ENCODE measurements at regions not wholly inside any gene's neighbourhood (a gene's known extent, or its start where the extent isn't known, plus 50 kb on each side); places are given as distances from the start of the nearest gene placed in this dataset.
A peak's percentile ranks its signal among the peaks of the same experiment; 100 is the strongest.

GRCh38 chr5:68452286-68452685 is 236.7 kb downstream of the PIK3R1 start:
- DNase-seq (ENCODE audit: low spot score), result no peak

- no peak for DNase-seq (ENCODE audit: low spot score)
These were observed 238.6 kb downstream of the PIK3R1 start for GRCh38 chr5:68454172-68454571.

- DNase-seq (ENCODE audit: low spot score), result no peak
These were observed 239.2 kb downstream of the PIK3R1 start for GRCh38 chr5:68454766-68455165.

GRCh38 chr5:68455216-68455615 is 239.7 kb downstream of the PIK3R1 start:
- no peak for DNase-seq (ENCODE audit: low spot score)

GRCh38 chr5:68456756-68457217 is 241.2 kb downstream of the PIK3R1 start:
- peak; percentile 25 for DNase-seq (ENCODE audit: low spot score)

GRCh38 chr5:68457285-68457684 is 241.7 kb downstream of the PIK3R1 start:
- no peak for DNase-seq (ENCODE audit: low spot score)

- no peak for DNase-seq (ENCODE audit: low spot score)
These were observed 243.0 kb downstream of the PIK3R1 start for GRCh38 chr5:68458416-68459021.

- no peak for DNase-seq (ENCODE audit: low spot score)
These were observed 243.7 kb downstream of the PIK3R1 start for GRCh38 chr5:68459093-68459809.

GRCh38 chr5:68459810-68460139 is 244.2 kb downstream of the PIK3R1 start:
- DNase-seq (ENCODE audit: low spot score), result no peak

- peak; percentile 54 for DNase-seq (ENCODE audit: low spot score)
These were observed 244.7 kb downstream of the PIK3R1 start for GRCh38 chr5:68460147-68460798.

GRCh38 chr5:68463606-68464005 is 248.1 kb downstream of the PIK3R1 start:
- DNase-seq (ENCODE audit: low spot score), result no peak

- peak; percentile 13 for DNase-seq (ENCODE audit: low spot score)
These were observed 248.9 kb downstream of the PIK3R1 start for GRCh38 chr5:68464424-68464823.

GRCh38 chr5:68465133-68465532 is 249.6 kb downstream of the PIK3R1 start:
- no peak for DNase-seq (ENCODE audit: low spot score)

GRCh38 chr5:68465934-68466551 is 250.5 kb downstream of the PIK3R1 start:
- no peak for DNase-seq (ENCODE audit: low spot score)

- DNase-seq (ENCODE audit: low spot score), result no peak
These were observed 251.7 kb downstream of the PIK3R1 start for GRCh38 chr5:68467208-68467607.

GRCh38 chr5:68467794-68468193 is 252.2 kb downstream of the PIK3R1 start:
- no peak for DNase-seq (ENCODE audit: low spot score)

- no peak for DNase-seq (ENCODE audit: low spot score)
These were observed 252.8 kb downstream of the PIK3R1 start for GRCh38 chr5:68468322-68468721.

GRCh38 chr5:68475476-68475983 is 260.0 kb downstream of the PIK3R1 start:
- no peak for DNase-seq (ENCODE audit: low spot score)

GRCh38 chr5:68476854-68477253 is 261.3 kb downstream of the PIK3R1 start:
- peak; percentile 3 for DNase-seq (ENCODE audit: low spot score)

- DNase-seq (ENCODE audit: low spot score), result no peak
These were observed 262.9 kb downstream of the PIK3R1 start for GRCh38 chr5:68478301-68479095.

- DNase-seq (ENCODE audit: low spot score), result no peak
These were observed 264.0 kb downstream of the PIK3R1 start for GRCh38 chr5:68479524-68479923.
